HepG2 (cell line): ENCODE measurements at regions not wholly inside any gene's neighbourhood (a gene's known extent, or its start where the extent isn't known, plus 50 kb on each side); places are given as distances from the start of the nearest gene placed in this dataset.

Experiments
- ATAC-seq: fragments of 200-7000 bp; cut with Tn5 transposase; 3 replicates; pipeline ENCODE4 v1.9.1; 2020; ENCODE audit warnings: mild to moderate bottlenecking, moderate library complexity
- BruUV-seq: library from RNA; stranded (reverse); fragments of 400-500 nt; replicated peaks from 2 replicates; lab custom pipeline; 2021; lab: Mats Ljungman, UMichigan
- CTCF ChIA-PET: fragments of 300-600 bp; formaldehyde crosslinking; extraction: SDS; loops from one replicate; lab custom pipeline; 2021; ENCODE audit warnings: low total read pairs, inconsistent platforms, low intra/inter-chr PET ratio; lab: Yijun Ruan, JAX
- POLR2A ChIA-PET: fragments of 350-600 bp; sonication (Branson Sonifier 250); formaldehyde crosslinking; loops from one replicate; lab custom pipeline; 2020; ENCODE audit warnings: antibody characterized with exemption, inconsistent platforms; lab: Yijun Ruan, JAX
- DNase-seq: peaks from one replicate; pipeline ENCODE4 v3.0.0-alpha.2; 2015; ENCODE audit warnings: low spot score
- FAIRE-seq: peaks from 3 replicates; lab custom pipeline; 2011; peaks lifted over from hg19 to GRCh38; lab: Jason Lieb, UNC
- H2AFZ ChIP-seq: one replicate; pipeline ENCODE4 v1.6.1; 2011; ENCODE audit warnings: low read length, inconsistent platforms
- H3K27ac ChIP-seq: fragments of 300-600 bp; 3 replicates; pipeline ENCODE4 v1.8.0; 2011; ENCODE audit warnings: mixed run types, mild to moderate bottlenecking, mixed read lengths, low read length, inconsistent platforms; ENCODE audit not compliant: insufficient read depth; ENCODE audit errors: extremely low read length
- H3K27me3 ChIP-seq, 2 experiments: fragments of 200-600 bp in 1 of 2; 2 replicates in 1 of 2; 3 replicates in 1 of 2; pipeline versions ENCODE4 v1.6.0 to v1.8.0; 2011; ENCODE audit warnings: low read length in 2 of 2, mild to moderate bottlenecking in 2 of 2, moderate library complexity in 2 of 2, inconsistent platforms in 1 of 2; ENCODE audit not compliant: insufficient read depth in 2 of 2, control insufficient read depth in 1 of 2
- H3K36me3 ChIP-seq, 2 experiments: fragments of 200-600 bp in 1 of 2; replicated peaks in 1 of 2; 2 replicates in 1 of 2; 3 replicates in 1 of 2; pipeline versions ENCODE4 v1.5.1 to v1.8.0; 2011; ENCODE audit warnings: low read length in 2 of 2, inconsistent platforms in 1 of 2; ENCODE audit not compliant: insufficient read depth in 2 of 2, control insufficient read depth in 1 of 2
- H3K4me1 ChIP-seq: 2 replicates; pipeline ENCODE4 v1.5.1; 2012; ENCODE audit warnings: low read length, inconsistent platforms; ENCODE audit not compliant: insufficient read depth
- H3K4me2 ChIP-seq: 2 replicates; pipeline ENCODE4 v1.6.0; 2011; ENCODE audit warnings: low read depth, low read length, inconsistent platforms
- H3K4me3 ChIP-seq, 3 experiments: fragments of 200-600 bp in 1 of 3; sonication (generic), shearing (Covaris generic) in 1 of 3; replicated peaks in 1 of 3; 2 replicates each; pipeline ENCODE4 v1.5.1; 2011 to 2016; ENCODE audit warnings: low read length in 3 of 3, inconsistent platforms in 2 of 3, low read depth in 2 of 3, mild to moderate bottlenecking in 2 of 3, control low read depth in 1 of 3, mixed read lengths in 1 of 3; ENCODE audit not compliant: insufficient read depth in 1 of 3
- H3K79me2 ChIP-seq: one replicate; pipeline ENCODE4 v1.6.1; 2011; ENCODE audit warnings: low read length, inconsistent platforms; ENCODE audit not compliant: insufficient read depth
- H3K9ac ChIP-seq: 2 replicates; pipeline ENCODE4 v1.6.0; 2011; ENCODE audit warnings: mild to moderate bottlenecking, low read depth, low read length, inconsistent platforms; ENCODE audit not compliant: insufficient read depth
- H3K9me3 ChIP-seq: 2 replicates; pipeline ENCODE4 v1.5.1; 2012; ENCODE audit warnings: mild to moderate bottlenecking, low read length
- H4K20me1 ChIP-seq: 2 replicates; pipeline ENCODE4 v1.6.0; 2011; ENCODE audit warnings: inconsistent platforms, mild to moderate bottlenecking, low read length, moderate library complexity; ENCODE audit not compliant: insufficient read depth
- FOXK1 ChIP-seq: sonication (generic); formaldehyde crosslinking; IDR thresholded peaks from 2 replicates; pipeline ENCODE4 v1.4.0; 2020; ENCODE audit warnings: low read depth, missing genetic modification reagents, borderline replicate concordance
- KLF13 ChIP-seq: sonication (generic); formaldehyde crosslinking; IDR thresholded peaks from 2 replicates; pipeline ENCODE4 v1.4.0; 2020; ENCODE audit warnings: mild to moderate bottlenecking, missing genetic modification reagents
- U2AF1 ChIP-seq: fragments of 200-400 bp; formaldehyde crosslinking; optimal IDR thresholded peaks from 2 replicates; pipeline ENCODE3; 2017; ENCODE audit warnings: mild to moderate bottlenecking, low read depth, low read length
- ZNF530 ChIP-seq: sonication (generic); formaldehyde crosslinking; IDR thresholded peaks from 2 replicates; pipeline ENCODE4 v1.5.0; 2020; ENCODE audit warnings: low read depth, mild to moderate bottlenecking, missing genetic modification reagents
- ZNF577 ChIP-seq: sonication (generic); formaldehyde crosslinking; IDR thresholded peaks from 2 replicates; pipeline ENCODE4 v1.4.0; 2020; ENCODE audit warnings: mild to moderate bottlenecking, low read depth, missing genetic modification reagents, borderline replicate concordance
- ZNF7 ChIP-seq: IDR thresholded peaks from 2 replicates; pipeline ENCODE4 v1.6.1; 2016; ENCODE audit warnings: missing biosample characterization, missing genetic modification reagents
- WGBS: methylation state at CpG from one replicate; pipeline ENCODE4 v1.1.6; 2017; ENCODE audit warnings: low lambda C conversion rate; 5-methylcytosine and 5-hydroxymethylcytosine counted together
- in situ Hi-C: cut with HindIII; loops from 2 replicates; pipeline ENCODE4 v1.10.0; 2017; ENCODE audit warnings: low pct_unique_long_range_greater_than_20kb; ENCODE audit not compliant: extremely low pct_ligation_motif_present
- intact Hi-C: fragments of 100-400 bp; cut with micrococcal nuclease; formaldehyde crosslinking; loops from one replicate; pipeline ENCODE4 v1.10.0; 2022; ENCODE audit not compliant: unreplicated experiment
- TF ChIP-seq, protein P1 (sequence below): sonication (generic); formaldehyde crosslinking; IDR thresholded peaks from 2 replicates; pipeline ENCODE4 v1.4.0; 2020; ENCODE audit warnings: mild to moderate bottlenecking, missing genetic modification reagents
- TF ChIP-seq, protein P2 (sequence below): sonication (generic); formaldehyde crosslinking; IDR thresholded peaks from 2 replicates; pipeline ENCODE4 v1.8.1; 2023; ENCODE audit warnings: mild to moderate bottlenecking, moderate library complexity, missing genetic modification reagents
- TF ChIP-seq, protein P3 (sequence below): sonication (generic); formaldehyde crosslinking; IDR thresholded peaks from 2 replicates; pipeline ENCODE4 v1.8.1; 2023; ENCODE audit warnings: mild to moderate bottlenecking, missing genetic modification reagents
- TF ChIP-seq, protein P4 (sequence below): sonication (generic); formaldehyde crosslinking; IDR thresholded peaks from 2 replicates; pipeline ENCODE4 v1.5.0; 2020; ENCODE audit warnings: missing genetic modification reagents
- TF ChIP-seq, protein P5 (sequence below): IDR thresholded peaks from 2 replicates; pipeline ENCODE4 v1.6.1; 2016; ENCODE audit warnings: missing compliant biosample characterization, missing genetic modification reagents, borderline replicate concordance
- TF ChIP-seq, protein P6 (sequence below): sonication (generic); formaldehyde crosslinking; IDR thresholded peaks from 2 replicates; pipeline ENCODE4 v1.8.0; 2022; ENCODE audit warnings: low read depth, missing genetic modification reagents

DNA sequence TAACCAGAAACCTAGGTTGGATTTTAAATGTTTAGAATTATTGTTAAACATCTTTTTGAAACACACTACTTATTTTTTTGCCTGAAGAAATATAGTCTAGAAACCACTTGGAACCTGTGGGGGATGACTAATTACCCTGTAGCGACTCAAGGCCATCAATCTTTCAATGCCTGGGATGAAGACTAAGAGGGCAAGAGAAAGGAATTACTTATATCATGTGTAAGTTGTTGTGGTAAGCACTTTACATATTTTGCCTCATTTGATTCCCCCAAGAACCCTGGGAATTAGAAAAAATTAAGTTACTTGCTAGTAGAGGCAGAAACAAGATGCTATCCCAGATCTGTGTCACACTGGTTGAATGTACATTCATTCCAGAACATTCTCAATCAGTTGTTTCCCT lies 170.9 kb upstream of the GRIA3 start (continued):
- TF ChIP-seq, protein P1, sequence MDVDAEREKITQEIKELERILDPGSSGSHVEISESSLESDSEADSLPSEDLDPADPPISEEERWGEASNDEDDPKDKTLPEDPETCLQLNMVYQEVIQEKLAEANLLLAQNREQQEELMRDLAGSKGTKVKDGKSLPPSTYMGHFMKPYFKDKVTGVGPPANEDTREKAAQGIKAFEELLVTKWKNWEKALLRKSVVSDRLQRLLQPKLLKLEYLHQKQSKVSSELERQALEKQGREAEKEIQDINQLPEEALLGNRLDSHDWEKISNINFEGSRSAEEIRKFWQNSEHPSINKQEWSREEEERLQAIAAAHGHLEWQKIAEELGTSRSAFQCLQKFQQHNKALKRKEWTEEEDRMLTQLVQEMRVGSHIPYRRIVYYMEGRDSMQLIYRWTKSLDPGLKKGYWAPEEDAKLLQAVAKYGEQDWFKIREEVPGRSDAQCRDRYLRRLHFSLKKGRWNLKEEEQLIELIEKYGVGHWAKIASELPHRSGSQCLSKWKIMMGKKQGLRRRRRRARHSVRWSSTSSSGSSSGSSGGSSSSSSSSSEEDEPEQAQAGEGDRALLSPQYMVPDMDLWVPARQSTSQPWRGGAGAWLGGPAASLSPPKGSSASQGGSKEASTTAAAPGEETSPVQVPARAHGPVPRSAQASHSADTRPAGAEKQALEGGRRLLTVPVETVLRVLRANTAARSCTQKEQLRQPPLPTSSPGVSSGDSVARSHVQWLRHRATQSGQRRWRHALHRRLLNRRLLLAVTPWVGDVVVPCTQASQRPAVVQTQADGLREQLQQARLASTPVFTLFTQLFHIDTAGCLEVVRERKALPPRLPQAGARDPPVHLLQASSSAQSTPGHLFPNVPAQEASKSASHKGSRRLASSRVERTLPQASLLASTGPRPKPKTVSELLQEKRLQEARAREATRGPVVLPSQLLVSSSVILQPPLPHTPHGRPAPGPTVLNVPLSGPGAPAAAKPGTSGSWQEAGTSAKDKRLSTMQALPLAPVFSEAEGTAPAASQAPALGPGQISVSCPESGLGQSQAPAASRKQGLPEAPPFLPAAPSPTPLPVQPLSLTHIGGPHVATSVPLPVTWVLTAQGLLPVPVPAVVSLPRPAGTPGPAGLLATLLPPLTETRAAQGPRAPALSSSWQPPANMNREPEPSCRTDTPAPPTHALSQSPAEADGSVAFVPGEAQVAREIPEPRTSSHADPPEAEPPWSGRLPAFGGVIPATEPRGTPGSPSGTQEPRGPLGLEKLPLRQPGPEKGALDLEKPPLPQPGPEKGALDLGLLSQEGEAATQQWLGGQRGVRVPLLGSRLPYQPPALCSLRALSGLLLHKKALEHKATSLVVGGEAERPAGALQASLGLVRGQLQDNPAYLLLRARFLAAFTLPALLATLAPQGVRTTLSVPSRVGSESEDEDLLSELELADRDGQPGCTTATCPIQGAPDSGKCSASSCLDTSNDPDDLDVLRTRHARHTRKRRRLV (CRISPR knock-in tag), result no peak
- TF ChIP-seq ZNF577, result no peak
- no peak for TF ChIP-seq FOXK1 (CRISPR knock-in tag)
- TF ChIP-seq, protein P2, sequence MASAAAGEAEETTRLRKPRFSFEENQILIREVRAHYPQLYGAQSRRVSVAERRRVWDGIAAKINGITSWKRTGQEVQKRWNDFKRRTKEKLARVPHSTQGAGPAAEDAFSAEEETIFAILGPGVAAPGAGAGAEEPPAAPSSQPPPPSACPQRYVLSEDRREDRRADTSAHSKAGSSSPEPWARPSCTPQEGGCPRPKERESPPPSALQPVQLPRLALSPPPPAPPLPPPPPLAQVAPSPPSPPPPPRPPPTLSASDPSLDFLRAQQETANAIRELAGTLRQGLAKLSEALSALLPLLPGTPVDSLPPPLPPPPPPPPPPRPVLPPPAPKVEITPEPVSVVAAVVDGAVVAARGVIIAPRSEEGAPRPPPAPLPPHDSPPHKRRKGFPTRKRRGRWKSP (CRISPR knock-in tag), result no peak
- TF ChIP-seq KLF13 (CRISPR knock-in tag), result no peak
- TF ChIP-seq ZNF7 (CRISPR knock-in tag), result no peak
- TF ChIP-seq, all 625 proteins: peak for 0

DNA sequence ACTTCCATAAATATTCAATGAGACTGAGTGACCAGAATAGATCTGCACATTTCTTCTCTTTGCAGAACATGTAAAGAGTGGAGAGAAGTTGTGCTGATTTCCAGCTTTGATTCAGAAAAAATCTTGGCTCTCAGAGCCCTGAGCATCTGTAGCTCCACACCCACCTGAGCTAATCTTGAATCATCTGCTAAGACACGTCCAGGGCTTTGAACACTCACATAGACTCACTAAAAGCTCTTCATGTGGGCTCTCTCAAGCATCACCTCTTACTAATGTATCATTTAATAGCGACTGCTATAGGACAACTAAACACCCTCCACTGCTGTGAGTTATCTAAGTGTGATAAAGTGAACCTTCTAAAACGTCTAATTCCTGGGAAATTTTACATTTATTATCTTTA lies 147.7 kb upstream of the GRIA3 start:
- Histone ChIP-seq H2AFZ (no peak overlapping the region), H3K4me1 (no peaks in the 10 kb centered on the region), H3K4me3 (no peak overlapping the region), H3K36me3 (no peaks in the 10 kb centered on the region), H3K27ac (no peak overlapping the region), H4K20me1 (no peaks in the 10 kb centered on the region), H3K79me2 (no peaks in the 10 kb centered on the region), H3K9me3 (no peaks in the 10 kb centered on the region), H3K4me2 (no peak overlapping the region), H3K9ac (no peak overlapping the region), H3K27me3 (no peaks in the 10 kb centered on the region; a peak in 1 of 5 replicates)
- no peak for FAIRE-seq
- in situ Hi-C loops, result no loop called here
- no TSS peak for BruUV-seq
- no peak for DNase-seq
- intact Hi-C loops, result no loop called here
- ChIA-PET POLR2A (no interaction called here), CTCF (no interaction called here)
- no peak for ATAC-seq
- WGBS, result 0% methylated on average over 3 of the region's 3 CpGs
- TF ChIP-seq, protein P3, sequence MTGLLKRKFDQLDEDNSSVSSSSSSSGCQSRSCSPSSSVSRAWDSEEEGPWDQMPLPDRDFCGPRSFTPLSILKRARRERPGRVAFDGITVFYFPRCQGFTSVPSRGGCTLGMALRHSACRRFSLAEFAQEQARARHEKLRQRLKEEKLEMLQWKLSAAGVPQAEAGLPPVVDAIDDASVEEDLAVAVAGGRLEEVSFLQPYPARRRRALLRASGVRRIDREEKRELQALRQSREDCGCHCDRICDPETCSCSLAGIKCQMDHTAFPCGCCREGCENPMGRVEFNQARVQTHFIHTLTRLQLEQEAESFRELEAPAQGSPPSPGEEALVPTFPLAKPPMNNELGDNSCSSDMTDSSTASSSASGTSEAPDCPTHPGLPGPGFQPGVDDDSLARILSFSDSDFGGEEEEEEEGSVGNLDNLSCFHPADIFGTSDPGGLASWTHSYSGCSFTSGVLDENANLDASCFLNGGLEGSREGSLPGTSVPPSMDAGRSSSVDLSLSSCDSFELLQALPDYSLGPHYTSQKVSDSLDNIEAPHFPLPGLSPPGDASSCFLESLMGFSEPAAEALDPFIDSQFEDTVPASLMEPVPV, result no peak
- TF ChIP-seq, protein P4, sequence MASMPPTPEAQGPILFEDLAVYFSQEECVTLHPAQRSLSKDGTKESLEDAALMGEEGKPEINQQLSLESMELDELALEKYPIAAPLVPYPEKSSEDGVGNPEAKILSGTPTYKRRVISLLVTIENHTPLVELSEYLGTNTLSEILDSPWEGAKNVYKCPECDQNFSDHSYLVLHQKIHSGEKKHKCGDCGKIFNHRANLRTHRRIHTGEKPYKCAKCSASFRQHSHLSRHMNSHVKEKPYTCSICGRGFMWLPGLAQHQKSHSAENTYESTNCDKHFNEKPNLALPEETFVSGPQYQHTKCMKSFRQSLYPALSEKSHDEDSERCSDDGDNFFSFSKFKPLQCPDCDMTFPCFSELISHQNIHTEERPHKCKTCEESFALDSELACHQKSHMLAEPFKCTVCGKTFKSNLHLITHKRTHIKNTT (CRISPR knock-in tag), result no peak
- TF ChIP-seq ZNF530 (CRISPR knock-in tag), result no peak
- TF ChIP-seq, protein P5, sequence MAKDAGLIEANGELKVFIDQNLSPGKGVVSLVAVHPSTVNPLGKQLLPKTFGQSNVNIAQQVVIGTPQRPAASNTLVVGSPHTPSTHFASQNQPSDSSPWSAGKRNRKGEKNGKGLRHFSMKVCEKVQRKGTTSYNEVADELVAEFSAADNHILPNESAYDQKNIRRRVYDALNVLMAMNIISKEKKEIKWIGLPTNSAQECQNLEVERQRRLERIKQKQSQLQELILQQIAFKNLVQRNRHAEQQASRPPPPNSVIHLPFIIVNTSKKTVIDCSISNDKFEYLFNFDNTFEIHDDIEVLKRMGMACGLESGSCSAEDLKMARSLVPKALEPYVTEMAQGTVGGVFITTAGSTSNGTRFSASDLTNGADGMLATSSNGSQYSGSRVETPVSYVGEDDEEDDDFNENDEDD (CRISPR knock-in tag), result no peak
- TF ChIP-seq, protein P6, sequence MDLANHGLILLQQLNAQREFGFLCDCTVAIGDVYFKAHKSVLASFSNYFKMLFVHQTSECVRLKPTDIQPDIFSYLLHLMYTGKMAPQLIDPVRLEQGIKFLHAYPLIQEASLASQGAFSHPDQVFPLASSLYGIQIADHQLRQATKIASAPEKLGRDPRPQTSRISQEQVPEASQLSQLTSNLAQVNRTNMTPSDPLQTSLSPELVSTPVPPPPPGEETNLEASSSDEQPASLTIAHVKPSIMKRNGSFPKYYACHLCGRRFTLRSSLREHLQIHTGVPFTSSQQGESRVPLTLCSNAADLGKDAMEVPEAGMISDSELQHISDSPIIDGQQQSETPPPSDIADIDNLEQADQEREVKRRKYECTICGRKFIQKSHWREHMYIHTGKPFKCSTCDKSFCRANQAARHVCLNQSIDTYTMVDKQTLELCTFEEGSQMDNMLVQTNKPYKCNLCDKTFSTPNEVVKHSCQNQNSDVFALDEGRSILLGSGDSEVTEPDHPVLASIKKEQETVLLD (CRISPR knock-in tag), result no peak
- TF ChIP-seq U2AF1, result no peak
